Activated CD4-positive, alpha-beta memory T cell treated with anti-CD3 and anti-CD28 coated beads for 36 hours (primary cell): ENCODE measurements at regions not wholly inside any gene's neighbourhood (a gene's known extent, or its start where the extent isn't known, plus 50 kb on each side); places are given as distances from the start of the nearest gene placed in this dataset.

Experiments used
- CTCF ChIA-PET: fragments of 350-600 bp; sonication (Branson Sonifier 250); formaldehyde crosslinking; loops from one replicate; lab custom pipeline; 2021; ENCODE audit warnings: antibody characterized with exemption, inconsistent platforms; lab: Charles Lee
- POLR2A ChIA-PET: fragments of 350-600 bp; sonication (Branson Sonifier 250); formaldehyde crosslinking; loops from one replicate; lab custom pipeline; 2021; ENCODE audit warnings: antibody characterized with exemption; lab: Charles Lee
- DNase-seq: peaks from one replicate; pipeline ENCODE4 v3.0.0-alpha.2; 2020
- H3K27ac Mint-ChIP-seq: one replicate; pipeline ENCODE4 v1.8.0; 2021; ENCODE audit warnings: mixed read lengths
- H3K27me3 Mint-ChIP-seq: one replicate; pipeline ENCODE4 v1.8.0; 2021; ENCODE audit warnings: mixed read lengths
- H3K36me3 Mint-ChIP-seq: one replicate; pipeline ENCODE4 v1.8.0; 2021; ENCODE audit warnings: mixed read lengths
- H3K4me1 Mint-ChIP-seq: one replicate; pipeline ENCODE4 v1.8.0; 2021; ENCODE audit warnings: low read depth, mixed read lengths
- H3K4me3 Mint-ChIP-seq: one replicate; pipeline ENCODE4 v1.8.0; 2021; ENCODE audit warnings: mild to moderate bottlenecking, mixed read lengths
- H3K9me3 Mint-ChIP-seq: one replicate; pipeline ENCODE4 v1.8.0; 2021; ENCODE audit warnings: mixed read lengths
- intact Hi-C: fragments of 100-400 bp; cut with micrococcal nuclease; formaldehyde crosslinking; loops from one replicate; pipeline ENCODE4 v1.15.1; 2023

GRCh38 chr14:48560421-48560820, 885.0 kb upstream of the MDGA2 start:
- intact Hi-C loops = no loop called here
- Mint-ChIP-seq H3K4me3 (no peak overlapping the region), H3K36me3 (no peaks in the 10 kb centered on the region), H3K4me1 (no peaks in the 10 kb centered on the region), H3K27me3 (no peaks in the 10 kb centered on the region), H3K9me3 (peaks cover 4% of the 10 kb centered on the region), H3K27ac (no peak overlapping the region)
- no peak for DNase-seq
- ChIA-PET CTCF (no interaction called here), POLR2A (no interaction called here)

GRCh38 chr14:48553443-48553842, 878.0 kb upstream of the MDGA2 start:
- Mint-ChIP-seq H3K27me3 (no peaks in the 10 kb centered on the region), H3K4me3 (no peak overlapping the region), H3K9me3 (peaks cover 4% of the 10 kb centered on the region), H3K36me3 (no peaks in the 10 kb centered on the region), H3K4me1 (no peaks in the 10 kb centered on the region), H3K27ac (no peak overlapping the region)
- intact Hi-C loops = no loop called here
- POLR2A ChIA-PET = no interaction called here
- DNase-seq = no peak
- CTCF ChIA-PET = no interaction called here

GRCh38 chr14:48546996-48547395, 871.6 kb upstream of the MDGA2 start:
- Mint-ChIP-seq H3K4me1 (no peaks in the 10 kb centered on the region), H3K27ac (no peak overlapping the region), H3K36me3 (no peaks in the 10 kb centered on the region), H3K4me3 (no peak overlapping the region), H3K9me3 (peaks cover 5% of the 10 kb centered on the region), H3K27me3 (no peaks in the 10 kb centered on the region)
- ChIA-PET CTCF (no interaction called here), POLR2A (no interaction called here)
- no peak for DNase-seq
- intact Hi-C loops = no loop called here

- POLR2A ChIA-PET = no interaction called here
- DNase-seq = no peak
- no peak overlapping the region for H3K27ac Mint-ChIP-seq
- no peak overlapping the region for H3K4me3 Mint-ChIP-seq
- H3K27me3 Mint-ChIP-seq = no peaks in the 10 kb centered on the region
- H3K4me1 Mint-ChIP-seq = no peaks in the 10 kb centered on the region
- intact Hi-C loops = no loop called here
- no peaks in the 10 kb centered on the region for H3K36me3 Mint-ChIP-seq
- CTCF ChIA-PET = no interaction called here
- H3K9me3 Mint-ChIP-seq = no peaks in the 10 kb centered on the region
Observed at GRCh38 chr14:48537600-48537999, 862.2 kb upstream of the MDGA2 start.

- Mint-ChIP-seq H3K27me3 (no peaks in the 10 kb centered on the region), H3K9me3 (no peaks in the 10 kb centered on the region), H3K27ac (no peak overlapping the region), H3K36me3 (no peaks in the 10 kb centered on the region), H3K4me3 (no peak overlapping the region), H3K4me1 (no peaks in the 10 kb centered on the region)
- POLR2A ChIA-PET = no interaction called here
- no peak for DNase-seq
- CTCF ChIA-PET = no interaction called here
- intact Hi-C loops = no loop called here
Observed at GRCh38 chr14:48536318-48536717, 860.9 kb upstream of the MDGA2 start.

- ChIA-PET CTCF (no interaction called here), POLR2A (no interaction called here)
- Mint-ChIP-seq H3K36me3 (no peaks in the 10 kb centered on the region), H3K27me3 (no peaks in the 10 kb centered on the region), H3K27ac (no peak overlapping the region), H3K9me3 (peaks cover 9% of the 10 kb centered on the region), H3K4me1 (no peaks in the 10 kb centered on the region), H3K4me3 (no peak overlapping the region)
- intact Hi-C loops = no loop called here
- no peak for DNase-seq
Observed at GRCh38 chr14:48527832-48528231, 852.4 kb upstream of the MDGA2 start.

- POLR2A ChIA-PET = no interaction called here
- H3K27me3 Mint-ChIP-seq = no peaks in the 10 kb centered on the region
Observed at GRCh38 chr14:48526307-48526706, 850.9 kb upstream of the MDGA2 start.

GRCh38 chr14:48504921-48505320, 829.5 kb upstream of the MDGA2 start:
- no peak for DNase-seq

More at GRCh38 chr14:48526307-48526706, 850.9 kb upstream of the MDGA2 start:
- no peak for DNase-seq
- Mint-ChIP-seq H3K36me3 (no peaks in the 10 kb centered on the region), H3K27ac (no peak overlapping the region), H3K4me1 (no peaks in the 10 kb centered on the region), H3K9me3 (peaks cover 9% of the 10 kb centered on the region), H3K4me3 (no peak overlapping the region)
- CTCF ChIA-PET = no interaction called here
- intact Hi-C loops = no loop called here

GRCh38 chr14:48490756-48491155, 815.4 kb upstream of the MDGA2 start:
- Mint-ChIP-seq H3K27ac (no peak overlapping the region), H3K27me3 (no peaks in the 10 kb centered on the region), H3K9me3 (peaks cover 4% of the 10 kb centered on the region), H3K4me3 (no peak overlapping the region), H3K36me3 (no peaks in the 10 kb centered on the region), H3K4me1 (no peaks in the 10 kb centered on the region)
- POLR2A ChIA-PET = no interaction called here
- CTCF ChIA-PET = no interaction called here
- intact Hi-C loops = no loop called here
- DNase-seq = no peak

More at GRCh38 chr14:48504921-48505320, 829.5 kb upstream of the MDGA2 start:
- ChIA-PET POLR2A (no interaction called here), CTCF (no interaction called here)
- Mint-ChIP-seq H3K4me3 (no peak overlapping the region), H3K27me3 (no peaks in the 10 kb centered on the region), H3K9me3 (peaks cover 3% of the 10 kb centered on the region), H3K36me3 (no peaks in the 10 kb centered on the region), H3K4me1 (no peaks in the 10 kb centered on the region), H3K27ac (no peak overlapping the region)
- intact Hi-C loops = no loop called here

GRCh38 chr14:48473944-48474343, 798.5 kb upstream of the MDGA2 start:
- H3K27me3 Mint-ChIP-seq = no peaks in the 10 kb centered on the region
- H3K9me3 Mint-ChIP-seq = peaks cover 4% of the 10 kb centered on the region
- CTCF ChIA-PET = interaction anchor here (0.7 kb wide), 1 partner anchor 400 kb away, joined by 3 read pairs; no protein-coding TSS in a partner anchor
- H3K4me1 Mint-ChIP-seq = no peaks in the 10 kb centered on the region
- intact Hi-C loops = no loop called here
- no peak overlapping the region for H3K4me3 Mint-ChIP-seq
- DNase-seq = no peak
- H3K36me3 Mint-ChIP-seq = no peaks in the 10 kb centered on the region
- H3K27ac Mint-ChIP-seq = no peak overlapping the region
- POLR2A ChIA-PET = no interaction called here

- CTCF ChIA-PET = no interaction called here
- H3K27ac Mint-ChIP-seq = no peak overlapping the region
- intact Hi-C loops = no loop called here
- H3K4me1 Mint-ChIP-seq = no peaks in the 10 kb centered on the region
- H3K36me3 Mint-ChIP-seq = no peaks in the 10 kb centered on the region
- no peaks in the 10 kb centered on the region for H3K27me3 Mint-ChIP-seq
- H3K4me3 Mint-ChIP-seq = no peak overlapping the region
- DNase-seq = no peak
- POLR2A ChIA-PET = no interaction called here
- H3K9me3 Mint-ChIP-seq = peaks cover 2% of the 10 kb centered on the region
Observed at GRCh38 chr14:48456051-48456450, 780.6 kb upstream of the MDGA2 start.

GRCh38 chr14:48454887-48455286, 779.5 kb upstream of the MDGA2 start:
- intact Hi-C loops = no loop called here
- ChIA-PET POLR2A (no interaction called here), CTCF (no interaction called here)
- Mint-ChIP-seq H3K9me3 (no peaks in the 10 kb centered on the region), H3K4me3 (no peak overlapping the region), H3K36me3 (no peaks in the 10 kb centered on the region), H3K4me1 (no peaks in the 10 kb centered on the region), H3K27me3 (no peaks in the 10 kb centered on the region), H3K27ac (no peak overlapping the region)
- DNase-seq = no peak

GRCh38 chr14:48452437-48452995, 777.1 kb upstream of the MDGA2 start:
- Mint-ChIP-seq H3K4me1 (no peaks in the 10 kb centered on the region), H3K36me3 (no peaks in the 10 kb centered on the region), H3K27ac (no peak overlapping the region), H3K9me3 (no peaks in the 10 kb centered on the region), H3K4me3 (no peak overlapping the region), H3K27me3 (no peaks in the 10 kb centered on the region)
- intact Hi-C loops = no loop called here
- CTCF ChIA-PET = no interaction called here
- POLR2A ChIA-PET = no interaction called here
- no peak for DNase-seq
